ENCODE measurements at regions not wholly inside any gene's neighbourhood (a gene's known extent, or its start where the extent isn't known, plus 50 kb on each side); places are given as distances from the start of the nearest gene placed in this dataset.

DNA sequence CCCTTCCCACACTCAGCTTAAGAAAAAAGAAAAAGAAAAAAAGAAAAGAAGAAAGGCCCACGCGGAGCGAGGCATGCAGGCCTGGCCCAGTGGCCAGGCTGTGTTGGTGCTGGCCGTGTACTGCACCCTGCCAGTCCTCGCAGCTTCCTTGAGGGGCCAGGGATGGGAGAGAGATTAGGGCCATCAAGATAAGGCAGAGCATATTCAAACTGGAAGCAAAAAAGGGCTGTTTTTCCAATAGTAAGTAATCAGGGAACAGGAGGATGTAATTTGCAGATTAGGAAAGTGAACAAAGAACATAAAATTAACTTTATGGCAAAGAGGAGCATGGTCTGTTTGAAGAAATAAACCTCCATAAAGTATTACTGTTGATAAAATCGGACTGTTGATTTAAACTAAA lies 319.6 kb upstream of the CLINT1 start:
- TF ChIP-seq POLR2AphosphoS5 (IDR thresholded peaks at IDR 0.05) (no peak), POLR2A (IDR thresholded peaks at IDR 0.05) (no peak)
